ENCODE measurements at regions not wholly inside any gene's neighbourhood (a gene's known extent, or its start where the extent isn't known, plus 50 kb on each side); places are given as distances from the start of the nearest gene placed in this dataset.

GRCh38 chr14:83779266-83779665 is 1750.7 kb upstream of the FLRT2 start:
- Mint-ChIP-seq H3K4me3 (no peak overlapping the region), H3K4me1 (ENCODE audit: low read depth) (no peaks in the 10 kb centered on the region), H3K36me3 (ENCODE audit: insufficient read depth in 2 of 2) (no peaks in the 10 kb centered on the region), H3K9me3 (peaks cover 7 to 10% of the 10 kb centered on the region in 2 donors), H3K27me3 (ENCODE audit: low read depth) (no peaks in the 10 kb centered on the region), H3K27ac (no peak overlapping the region)
- DNase-seq (no peak), ATAC-seq (replicated peaks in 1 of 2) (no peak)

- H3K27ac Mint-ChIP-seq = no peak overlapping the region
- DNase-seq (no peak), ATAC-seq (replicated peaks in 1 of 2) (no peak)
- H3K4me1 Mint-ChIP-seq (ENCODE audit: low read depth) = no peaks in the 10 kb centered on the region
- no peak overlapping the region for H3K4me3 Mint-ChIP-seq
- peaks cover 7 to 10% of the 10 kb centered on the region in 2 donors for H3K9me3 Mint-ChIP-seq
- H3K27me3 Mint-ChIP-seq (ENCODE audit: low read depth) = no peaks in the 10 kb centered on the region
- H3K36me3 Mint-ChIP-seq (ENCODE audit: insufficient read depth in 2 of 2) = no peaks in the 10 kb centered on the region
Measured at GRCh38 chr14:83780321-83780720, 1749.6 kb upstream of the FLRT2 start.

- Mint-ChIP-seq H3K27ac (no peak overlapping the region), H3K4me1 (ENCODE audit: low read depth) (no peaks in the 10 kb centered on the region), H3K9me3 (peaks cover 7 to 8% of the 10 kb centered on the region in 2 donors), H3K4me3 (no peak overlapping the region), H3K36me3 (ENCODE audit: insufficient read depth in 2 of 2) (no peaks in the 10 kb centered on the region), H3K27me3 (ENCODE audit: low read depth) (no peaks in the 10 kb centered on the region)
- ATAC-seq (replicated peaks in 1 of 2) (no peak), DNase-seq (no peak)
Measured at GRCh38 chr14:83798421-83798820, 1731.5 kb upstream of the FLRT2 start.

- Mint-ChIP-seq H3K4me1 (ENCODE audit: low read depth) (no peaks in the 10 kb centered on the region), H3K9me3 (peaks cover 6 to 10% of the 10 kb centered on the region in 2 donors), H3K4me3 (no peak overlapping the region), H3K27me3 (ENCODE audit: low read depth) (no peaks in the 10 kb centered on the region), H3K27ac (no peak overlapping the region), H3K36me3 (ENCODE audit: insufficient read depth in 2 of 2) (no peaks in the 10 kb centered on the region)
- DNase-seq (no peak), ATAC-seq (replicated peaks in 1 of 2) (no peak)
Measured at GRCh38 chr14:83799233-83799632, 1730.7 kb upstream of the FLRT2 start.

- Mint-ChIP-seq H3K27ac (no peak overlapping the region), H3K36me3 (ENCODE audit: insufficient read depth in 2 of 2) (no peaks in the 10 kb centered on the region), H3K4me1 (ENCODE audit: low read depth) (no peaks in the 10 kb centered on the region), H3K9me3 (peaks cover 7 to 11% of the 10 kb centered on the region in 2 donors), H3K4me3 (no peak overlapping the region), H3K27me3 (ENCODE audit: low read depth) (no peaks in the 10 kb centered on the region)
- DNase-seq (no peak), ATAC-seq (replicated peaks in 1 of 2) (no peak)
Measured at GRCh38 chr14:83814896-83815295, 1715.0 kb upstream of the FLRT2 start.

- no peak overlapping the region for H3K4me3 Mint-ChIP-seq
- peaks cover 3 to 4% of the 10 kb centered on the region in 2 donors for H3K9me3 Mint-ChIP-seq
- no peak for DNase-seq
- H3K27me3 Mint-ChIP-seq (ENCODE audit: low read depth) = no peaks in the 10 kb centered on the region
- no peak for ATAC-seq (replicated peaks in 1 of 2)
- no peak overlapping the region for H3K27ac Mint-ChIP-seq
- no peaks in the 10 kb centered on the region for H3K4me1 Mint-ChIP-seq (ENCODE audit: low read depth)
- no peaks in the 10 kb centered on the region for H3K36me3 Mint-ChIP-seq (ENCODE audit: insufficient read depth in 2 of 2)
Measured at GRCh38 chr14:83816761-83817160, 1713.2 kb upstream of the FLRT2 start.

GRCh38 chr14:83825843-83826242 is 1704.1 kb upstream of the FLRT2 start:
- DNase-seq = no peak
- Mint-ChIP-seq H3K4me1 (ENCODE audit: low read depth) (no peaks in the 10 kb centered on the region), H3K36me3 (ENCODE audit: insufficient read depth in 2 of 2) (no peaks in the 10 kb centered on the region), H3K4me3 (no peak overlapping the region), H3K9me3 (peaks cover 5 to 10% of the 10 kb centered on the region in 2 donors), H3K27ac (no peak overlapping the region), H3K27me3 (ENCODE audit: low read depth) (no peaks in the 10 kb centered on the region)
- no peak for ATAC-seq (replicated peaks in 1 of 2)

GRCh38 chr14:83826838-83827237 is 1703.1 kb upstream of the FLRT2 start:
- no peak for DNase-seq
- Mint-ChIP-seq H3K36me3 (ENCODE audit: insufficient read depth in 2 of 2) (no peaks in the 10 kb centered on the region), H3K27ac (no peak overlapping the region), H3K4me3 (no peak overlapping the region), H3K4me1 (ENCODE audit: low read depth) (no peaks in the 10 kb centered on the region), H3K27me3 (ENCODE audit: low read depth) (no peaks in the 10 kb centered on the region), H3K9me3 (peaks cover 5 to 10% of the 10 kb centered on the region in 2 donors)
- ATAC-seq (replicated peaks in 1 of 2) = no peak

GRCh38 chr14:83827383-83827782 is 1702.6 kb upstream of the FLRT2 start:
- no peak overlapping the region for H3K27ac Mint-ChIP-seq
- peaks cover 5 to 10% of the 10 kb centered on the region in 2 donors for H3K9me3 Mint-ChIP-seq
- DNase-seq (no peak), ATAC-seq (replicated peaks in 1 of 2) (no peak)
- H3K36me3 Mint-ChIP-seq (ENCODE audit: insufficient read depth in 2 of 2) = no peaks in the 10 kb centered on the region
- no peaks in the 10 kb centered on the region for H3K27me3 Mint-ChIP-seq (ENCODE audit: low read depth)
- H3K4me1 Mint-ChIP-seq (ENCODE audit: low read depth) = no peaks in the 10 kb centered on the region
- no peak overlapping the region for H3K4me3 Mint-ChIP-seq

- Mint-ChIP-seq H3K27ac (no peak overlapping the region), H3K4me3 (no peak overlapping the region), H3K4me1 (ENCODE audit: low read depth) (no peaks in the 10 kb centered on the region), H3K36me3 (ENCODE audit: insufficient read depth in 2 of 2) (no peaks in the 10 kb centered on the region), H3K9me3 (peaks cover 5 to 9% of the 10 kb centered on the region in 2 donors), H3K27me3 (ENCODE audit: low read depth) (no peaks in the 10 kb centered on the region)
- DNase-seq (no peak), ATAC-seq (replicated peaks in 1 of 2) (no peak)
Measured at GRCh38 chr14:83828406-83828805, 1701.5 kb upstream of the FLRT2 start.

- Mint-ChIP-seq H3K27ac (no peak overlapping the region), H3K27me3 (ENCODE audit: low read depth) (no peaks in the 10 kb centered on the region), H3K36me3 (ENCODE audit: insufficient read depth in 2 of 2) (no peaks in the 10 kb centered on the region), H3K9me3 (peaks cover 3 to 5% of the 10 kb centered on the region in 2 donors), H3K4me1 (ENCODE audit: low read depth) (no peaks in the 10 kb centered on the region), H3K4me3 (no peak overlapping the region)
- ATAC-seq (replicated peaks in 1 of 2) (no peak), DNase-seq (no peak)
Measured at GRCh38 chr14:83830316-83830715, 1699.6 kb upstream of the FLRT2 start.

GRCh38 chr14:83838226-83838625 is 1691.7 kb upstream of the FLRT2 start:
- ATAC-seq (replicated peaks in 1 of 2) (no peak), DNase-seq (no peak)
- no peak overlapping the region for H3K27ac Mint-ChIP-seq
- H3K36me3 Mint-ChIP-seq (ENCODE audit: insufficient read depth in 2 of 2) = peaks cover 0 to 3% of the 10 kb centered on the region in 2 donors
- H3K9me3 Mint-ChIP-seq = peaks cover 3 to 8% of the 10 kb centered on the region in 2 donors
- no peak overlapping the region for H3K4me3 Mint-ChIP-seq
- H3K4me1 Mint-ChIP-seq (ENCODE audit: low read depth) = no peaks in the 10 kb centered on the region
- H3K27me3 Mint-ChIP-seq (ENCODE audit: low read depth) = no peaks in the 10 kb centered on the region

- Mint-ChIP-seq H3K4me1 (ENCODE audit: low read depth) (no peaks in the 10 kb centered on the region), H3K36me3 (ENCODE audit: insufficient read depth in 2 of 2) (peaks cover 0 to 3% of the 10 kb centered on the region in 2 donors), H3K4me3 (no peak overlapping the region), H3K27me3 (ENCODE audit: low read depth) (no peaks in the 10 kb centered on the region), H3K9me3 (peaks cover 4 to 12% of the 10 kb centered on the region in 2 donors), H3K27ac (no peak overlapping the region)
- DNase-seq (no peak), ATAC-seq (replicated peaks in 1 of 2) (no peak)
Measured at GRCh38 chr14:83842547-83842946, 1687.4 kb upstream of the FLRT2 start.

- H3K27ac Mint-ChIP-seq = no peak overlapping the region
- peaks cover 0 to under 1% of the 10 kb centered on the region in 2 donors for H3K36me3 Mint-ChIP-seq (ENCODE audit: insufficient read depth in 2 of 2)
- no peak overlapping the region for H3K4me3 Mint-ChIP-seq
- H3K27me3 Mint-ChIP-seq (ENCODE audit: low read depth) = no peaks in the 10 kb centered on the region
- ATAC-seq (replicated peaks in 1 of 2) (no peak), DNase-seq (no peak)
- H3K4me1 Mint-ChIP-seq (ENCODE audit: low read depth) = no peaks in the 10 kb centered on the region
- H3K9me3 Mint-ChIP-seq = peaks cover 4 to 8% of the 10 kb centered on the region in 2 donors
Measured at GRCh38 chr14:83847102-83847501, 1682.8 kb upstream of the FLRT2 start.

Measured in activated T-cell treated with anti-CD3 and anti-CD28 coated beads, Interleukin-2, amount 50 U/mL, for 72 hours (primary cell).